ENCODE measurements at regions not wholly inside any gene's neighbourhood (a gene's known extent, or its start where the extent isn't known, plus 50 kb on each side); places are given as distances from the start of the nearest gene placed in this dataset.

GRCh38 chr17:13978478-13978877 lies 90.8 kb upstream of the COX10 start:
- TF ChIP-seq, protein P1, sequence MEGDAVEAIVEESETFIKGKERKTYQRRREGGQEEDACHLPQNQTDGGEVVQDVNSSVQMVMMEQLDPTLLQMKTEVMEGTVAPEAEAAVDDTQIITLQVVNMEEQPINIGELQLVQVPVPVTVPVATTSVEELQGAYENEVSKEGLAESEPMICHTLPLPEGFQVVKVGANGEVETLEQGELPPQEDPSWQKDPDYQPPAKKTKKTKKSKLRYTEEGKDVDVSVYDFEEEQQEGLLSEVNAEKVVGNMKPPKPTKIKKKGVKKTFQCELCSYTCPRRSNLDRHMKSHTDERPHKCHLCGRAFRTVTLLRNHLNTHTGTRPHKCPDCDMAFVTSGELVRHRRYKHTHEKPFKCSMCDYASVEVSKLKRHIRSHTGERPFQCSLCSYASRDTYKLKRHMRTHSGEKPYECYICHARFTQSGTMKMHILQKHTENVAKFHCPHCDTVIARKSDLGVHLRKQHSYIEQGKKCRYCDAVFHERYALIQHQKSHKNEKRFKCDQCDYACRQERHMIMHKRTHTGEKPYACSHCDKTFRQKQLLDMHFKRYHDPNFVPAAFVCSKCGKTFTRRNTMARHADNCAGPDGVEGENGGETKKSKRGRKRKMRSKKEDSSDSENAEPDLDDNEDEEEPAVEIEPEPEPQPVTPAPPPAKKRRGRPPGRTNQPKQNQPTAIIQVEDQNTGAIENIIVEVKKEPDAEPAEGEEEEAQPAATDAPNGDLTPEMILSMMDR (IDR thresholded peaks at IDR 0.05), result no peak
- TF ChIP-seq POLR2A (IDR thresholded peaks at IDR 0.05), result no peak
